ENCODE measurements at regions not wholly inside any gene's neighbourhood (a gene's known extent, or its start where the extent isn't known, plus 50 kb on each side); places are given as distances from the start of the nearest gene placed in this dataset.
A peak's percentile ranks its signal among the peaks of the same experiment; 100 is the strongest.

- in situ Hi-C loops (cut with HindIII; ENCODE audit: low pct_ligation_motif_present, low pct_unique_long_range_greater_than_20kb, low sequenced_read_pairs), result no loop called here
- no peak for DNase-seq
Observed at GRCh38 chr12:90899456-90900182, 55.4 kb downstream of the CCER1 start.

GRCh38 chr12:90897986-90898385, 57.0 kb downstream of the CCER1 start:
- in situ Hi-C loops (cut with HindIII; ENCODE audit: low pct_ligation_motif_present, low pct_unique_long_range_greater_than_20kb, low sequenced_read_pairs), result no loop called here
- DNase-seq, result no peak

DNA sequence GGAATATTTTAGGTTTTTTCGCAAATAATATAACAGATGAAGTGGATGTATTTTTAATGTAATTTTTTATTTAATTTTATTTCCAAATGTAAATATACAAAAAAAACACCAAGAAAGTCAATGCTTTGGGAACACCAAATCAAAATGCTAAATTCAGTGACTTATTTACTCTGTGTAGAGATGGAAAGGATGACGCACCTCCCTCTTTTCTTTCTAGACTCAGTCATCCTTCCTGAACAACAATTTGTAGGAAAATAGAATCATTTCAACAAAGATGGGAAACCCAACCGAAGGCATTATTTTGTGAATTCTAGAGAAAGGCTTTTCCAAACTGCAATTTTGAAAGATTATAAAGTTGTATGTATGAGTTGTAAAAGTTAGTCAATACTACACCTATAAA, 57.7 kb downstream of the CCER1 start:
- no peak for DNase-seq
- in situ Hi-C loops (cut with HindIII; ENCODE audit: low pct_ligation_motif_present, low pct_unique_long_range_greater_than_20kb, low sequenced_read_pairs), result no loop called here

DNA sequence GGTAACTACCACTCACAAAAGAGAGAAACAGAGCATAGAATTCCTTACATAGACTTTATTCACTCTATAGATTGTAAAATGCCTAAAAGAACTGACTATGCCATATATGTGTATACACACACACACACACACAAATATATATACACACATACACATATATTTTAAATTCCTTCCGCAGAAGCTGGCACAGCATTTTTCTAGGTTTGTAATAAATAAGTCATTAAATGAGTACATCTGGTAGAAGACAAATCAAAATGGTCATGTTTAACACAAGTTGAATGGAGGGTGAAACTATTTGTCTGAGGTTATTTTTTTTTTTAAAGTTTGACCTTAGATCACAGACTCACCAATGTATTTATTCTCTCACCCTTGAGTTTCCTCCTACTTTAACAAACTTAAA, 58.2 kb downstream of the CCER1 start:
- DNase-seq, result no peak
- in situ Hi-C loops (cut with HindIII; ENCODE audit: low pct_ligation_motif_present, low pct_unique_long_range_greater_than_20kb, low sequenced_read_pairs), result no loop called here

DNA sequence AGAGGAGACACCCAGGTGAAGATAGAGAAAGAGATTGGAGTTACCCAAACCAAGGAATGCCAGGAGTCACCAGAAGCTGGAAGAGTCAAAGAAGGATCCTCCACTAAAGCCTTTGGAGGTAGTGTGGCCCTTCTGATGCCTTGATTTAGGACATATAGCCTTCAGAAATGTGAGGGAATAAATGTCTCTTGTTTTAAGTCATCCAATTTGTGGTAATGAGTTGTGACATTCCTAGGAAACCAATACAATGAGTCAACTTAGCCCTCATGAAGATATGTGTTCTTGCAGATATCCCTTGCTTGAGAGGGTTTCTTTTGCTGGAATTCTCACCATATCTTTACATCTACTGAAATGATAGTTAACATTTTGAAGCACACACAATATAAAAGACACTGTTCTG, 58.8 kb downstream of the CCER1 start:
- in situ Hi-C loops (cut with HindIII; ENCODE audit: low pct_ligation_motif_present, low pct_unique_long_range_greater_than_20kb, low sequenced_read_pairs), result no loop called here

GRCh38 chr12:90888316-90888715, 66.7 kb downstream of the CCER1 start:
- DNase-seq, result no peak
- in situ Hi-C loops (cut with HindIII; ENCODE audit: low pct_ligation_motif_present, low pct_unique_long_range_greater_than_20kb, low sequenced_read_pairs), result no loop called here

More for the DNA sequence above, 58.8 kb downstream of the CCER1 start:
- peak; percentile 81 for DNase-seq

- DNase-seq, result no peak
- in situ Hi-C loops (cut with HindIII; ENCODE audit: low pct_ligation_motif_present, low pct_unique_long_range_greater_than_20kb, low sequenced_read_pairs), result no loop called here
Observed at GRCh38 chr12:90883456-90883855, 71.5 kb downstream of the CCER1 start.

DNA sequence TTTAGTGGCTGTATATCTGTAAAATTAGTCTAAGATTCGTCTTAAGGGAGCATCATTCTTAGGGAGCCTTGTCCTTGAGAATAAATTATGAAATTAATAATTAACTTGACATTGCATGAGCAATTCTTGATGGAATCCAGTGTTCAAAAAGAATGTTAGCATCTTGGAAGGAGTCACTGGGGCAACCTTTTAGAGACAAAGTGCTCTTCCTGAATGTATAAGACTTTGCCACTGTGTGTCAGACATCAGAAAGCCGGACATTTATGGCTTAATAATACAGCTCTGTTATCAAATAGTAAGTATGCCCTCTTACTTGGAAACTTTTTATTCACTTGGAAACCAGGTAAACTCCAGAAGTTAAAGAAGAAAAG, 83.3 kb downstream of the CCER1 start:
- in situ Hi-C loops (cut with HindIII; ENCODE audit: low pct_ligation_motif_present, low pct_unique_long_range_greater_than_20kb, low sequenced_read_pairs), result no loop called here

DNA sequence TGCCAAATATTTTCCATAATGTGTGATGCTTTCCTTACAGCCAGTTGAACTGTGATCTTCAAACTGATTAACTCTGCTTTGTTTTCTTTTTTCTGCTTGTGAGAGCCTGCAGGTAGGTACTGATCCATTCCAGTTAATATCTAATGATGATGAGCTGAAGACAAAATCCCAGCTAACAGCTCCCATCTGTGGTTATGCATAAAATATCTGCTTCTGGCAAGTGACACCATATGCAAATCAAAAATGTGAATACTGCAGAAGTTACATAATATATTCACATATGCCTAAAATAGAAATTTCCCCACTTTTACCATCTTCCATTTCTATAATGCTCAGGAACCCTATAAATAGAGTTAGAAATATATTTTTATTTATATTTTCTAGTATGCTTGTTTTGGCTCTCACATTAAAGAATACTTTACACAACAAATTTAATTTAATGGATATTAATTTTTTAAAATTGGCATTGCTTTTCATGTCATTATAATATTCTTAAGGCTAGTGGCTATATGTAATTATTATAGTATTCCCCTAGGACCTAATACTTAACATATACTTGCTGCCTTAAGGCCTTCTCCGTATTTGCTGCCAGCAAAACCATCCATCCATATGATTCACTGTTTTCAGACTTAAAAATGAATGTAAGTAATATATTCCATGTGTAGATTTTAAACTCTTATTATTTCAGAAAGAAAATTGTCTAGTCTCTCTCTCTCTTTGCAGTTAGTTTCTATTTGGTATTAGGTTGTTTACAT, 83.8 kb downstream of the CCER1 start:
- DNase-seq, result no peak
- in situ Hi-C loops (cut with HindIII; ENCODE audit: low pct_ligation_motif_present, low pct_unique_long_range_greater_than_20kb, low sequenced_read_pairs), result no loop called here

More for the DNA sequence above, 83.3 kb downstream of the CCER1 start:
- DNase-seq, result peak; percentile 70

DNA sequence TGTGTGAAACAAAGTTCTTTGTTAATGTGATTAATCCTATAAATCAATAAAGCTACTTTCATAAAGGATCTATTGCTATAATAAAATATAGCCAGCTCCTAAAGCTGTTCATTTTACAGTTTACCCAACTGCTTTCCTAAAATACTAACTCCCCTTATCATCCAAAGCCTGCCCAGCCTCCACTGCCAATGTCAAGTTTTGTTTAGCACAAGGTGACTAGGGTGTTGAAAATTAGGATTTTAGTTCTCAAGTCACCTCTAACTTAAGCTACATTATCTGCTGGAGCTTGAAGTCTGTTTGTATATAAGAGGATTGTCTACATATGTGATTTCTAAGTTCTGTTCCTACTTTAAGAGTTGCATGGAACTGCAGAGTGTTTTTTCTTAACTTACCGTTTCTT, 86.3 kb downstream of the CCER1 start:
- in situ Hi-C loops (cut with HindIII; ENCODE audit: low pct_ligation_motif_present, low pct_unique_long_range_greater_than_20kb, low sequenced_read_pairs), result no loop called here
- DNase-seq, result no peak

- DNase-seq, result no peak
- in situ Hi-C loops (cut with HindIII; ENCODE audit: low pct_ligation_motif_present, low pct_unique_long_range_greater_than_20kb, low sequenced_read_pairs), result no loop called here
Observed at GRCh38 chr12:90859591-90859990, 95.4 kb downstream of the CCER1 start.

DNA sequence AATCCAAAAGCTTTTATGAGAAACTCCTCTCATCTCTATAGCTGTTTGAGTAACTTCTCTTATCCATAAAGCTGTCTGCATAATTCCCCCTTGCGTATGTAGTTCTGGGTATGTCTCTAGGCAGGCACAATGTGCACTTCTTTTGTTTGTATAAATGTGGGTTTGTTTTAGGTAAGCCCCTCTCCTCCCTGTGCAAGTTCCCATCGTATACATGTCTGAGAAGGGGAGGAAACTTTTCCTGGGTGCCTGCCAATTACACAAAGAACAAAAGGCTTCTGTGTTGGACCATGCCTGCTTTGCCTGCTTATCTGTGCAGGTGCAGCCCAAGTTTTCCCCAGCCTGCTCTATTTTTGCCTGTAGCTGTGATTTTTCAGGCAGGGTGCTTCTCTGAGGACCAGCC, 96.7 kb downstream of the CCER1 start:
- in situ Hi-C loops (cut with HindIII; ENCODE audit: low pct_ligation_motif_present, low pct_unique_long_range_greater_than_20kb, low sequenced_read_pairs), result no loop called here
- DNase-seq, result no peak

- in situ Hi-C loops (cut with HindIII; ENCODE audit: low pct_ligation_motif_present, low pct_unique_long_range_greater_than_20kb, low sequenced_read_pairs), result no loop called here
- no peak for DNase-seq
Observed at GRCh38 chr12:90855534-90855933, 99.4 kb downstream of the CCER1 start.

- DNase-seq, result peak; percentile 61
- in situ Hi-C loops (cut with HindIII; ENCODE audit: low pct_ligation_motif_present, low pct_unique_long_range_greater_than_20kb, low sequenced_read_pairs), result no loop called here
Observed at GRCh38 chr12:90854136-90854689, 100.8 kb downstream of the CCER1 start.

GRCh38 chr12:90851800-90852718, 102.9 kb downstream of the CCER1 start:
- no peak for DNase-seq
- in situ Hi-C loops (cut with HindIII; ENCODE audit: low pct_ligation_motif_present, low pct_unique_long_range_greater_than_20kb, low sequenced_read_pairs), result no loop called here

- in situ Hi-C loops (cut with HindIII; ENCODE audit: low pct_ligation_motif_present, low pct_unique_long_range_greater_than_20kb, low sequenced_read_pairs), result no loop called here
- DNase-seq, result no peak
Observed at GRCh38 chr12:90842477-90842876, 112.5 kb downstream of the CCER1 start.

- in situ Hi-C loops (cut with HindIII; ENCODE audit: low pct_ligation_motif_present, low pct_unique_long_range_greater_than_20kb, low sequenced_read_pairs), result no loop called here
Observed at GRCh38 chr12:90841336-90841735, 113.6 kb downstream of the CCER1 start.

GRCh38 chr12:90839346-90839745, 115.6 kb downstream of the CCER1 start:
- DNase-seq, result no peak
- in situ Hi-C loops (cut with HindIII; ENCODE audit: low pct_ligation_motif_present, low pct_unique_long_range_greater_than_20kb, low sequenced_read_pairs), result no loop called here

More at GRCh38 chr12:90841336-90841735, 113.6 kb downstream of the CCER1 start:
- no peak for DNase-seq

DNA sequence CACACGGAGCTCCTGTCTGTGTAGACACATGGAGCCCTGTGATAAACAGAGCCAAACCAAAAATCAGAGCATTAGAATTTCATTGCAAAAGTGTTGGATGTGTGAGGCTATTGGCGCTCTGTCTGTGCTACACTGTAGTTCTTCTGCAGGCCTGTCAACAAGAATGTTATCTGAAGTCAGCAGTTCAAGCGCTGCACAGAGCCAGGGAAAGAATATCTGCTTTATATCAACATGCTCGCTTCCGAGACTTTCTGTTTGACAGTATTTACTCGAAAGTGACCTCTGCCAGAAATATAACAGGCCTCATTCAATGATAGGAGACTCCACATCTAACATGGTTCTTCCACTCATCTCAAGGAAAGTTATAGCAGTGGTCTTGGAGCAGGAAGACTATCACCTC, 118.3 kb downstream of the CCER1 start:
- no peak for DNase-seq

More for the DNA sequence above, 118.3 kb downstream of the CCER1 start:
- in situ Hi-C loops (cut with HindIII; ENCODE audit: low pct_ligation_motif_present, low pct_unique_long_range_greater_than_20kb, low sequenced_read_pairs), result no loop called here

Data from ACHN (cell line).